Activated CD4-positive, alpha-beta T cell treated with anti-CD3 and anti-CD28 coated beads, Interleukin-2, Interleukin-6, amounts not matched to agents 100 ng/mL and 50 ng/mL, durations not matched to agents 16 hours and 8 hours (primary cell): ENCODE measurements at regions not wholly inside any gene's neighbourhood (a gene's known extent, or its start where the extent isn't known, plus 50 kb on each side); places are given as distances from the start of the nearest gene placed in this dataset.
"Not testable (repeated sequence)": the region's sequence is repeated elsewhere in the genome, so short reads cannot be mapped to it uniquely, and the experiment has no call there.

Source experiments
- DNase-seq: peaks from one replicate; pipeline ENCODE4 v3.0.0-alpha.2; 2020

- no peak for DNase-seq
These were observed 801.4 kb upstream of the EYS start for GRCh38 chr6:66508433-66508832.

- DNase-seq, result no peak
These were observed 792.8 kb upstream of the EYS start for GRCh38 chr6:66499851-66500250.

- peak; percentile 4 for DNase-seq
These were observed 789.6 kb upstream of the EYS start for GRCh38 chr6:66496659-66497058.

GRCh38 chr6:66494643-66495042 lies 787.6 kb upstream of the EYS start:
- not testable (repeated sequence) for DNase-seq

- DNase-seq, result no peak
These were observed 782.4 kb upstream of the EYS start for GRCh38 chr6:66489269-66489987.

GRCh38 chr6:66481216-66481615 lies 774.2 kb upstream of the EYS start:
- no peak for DNase-seq

- no peak for DNase-seq
These were observed 771.7 kb upstream of the EYS start for GRCh38 chr6:66478705-66479104.

- no peak for DNase-seq
These were observed 728.3 kb upstream of the EYS start for GRCh38 chr6:66435321-66435720.

GRCh38 chr6:66429210-66429609 lies 722.2 kb upstream of the EYS start:
- no peak for DNase-seq

GRCh38 chr6:66423047-66423446 lies 716.0 kb upstream of the EYS start:
- no peak for DNase-seq

- DNase-seq, result no peak
These were observed 714.5 kb upstream of the EYS start for GRCh38 chr6:66421570-66421969.

GRCh38 chr6:66418906-66419305 lies 711.9 kb upstream of the EYS start:
- DNase-seq, result no peak

- no peak for DNase-seq
These were observed 696.9 kb upstream of the EYS start for GRCh38 chr6:66403966-66404365.

GRCh38 chr6:66402873-66403272 lies 695.8 kb upstream of the EYS start:
- DNase-seq, result no peak

GRCh38 chr6:66396549-66396948 lies 689.5 kb upstream of the EYS start:
- DNase-seq, result no peak

GRCh38 chr6:66396145-66396544 lies 689.1 kb upstream of the EYS start:
- DNase-seq, result no peak

- DNase-seq, result no peak
These were observed 683.4 kb upstream of the EYS start for GRCh38 chr6:66390393-66390792.

- no peak for DNase-seq
These were observed 669.0 kb upstream of the EYS start for GRCh38 chr6:66376001-66376400.

GRCh38 chr6:66369407-66369806 lies 662.4 kb upstream of the EYS start:
- DNase-seq, result no peak

GRCh38 chr6:66362888-66363287 lies 655.9 kb upstream of the EYS start:
- no peak for DNase-seq

GRCh38 chr6:66361886-66362285 lies 654.9 kb upstream of the EYS start:
- DNase-seq, result no peak

GRCh38 chr6:66357781-66358180 lies 650.8 kb upstream of the EYS start:
- DNase-seq, result no peak

- no peak for DNase-seq
These were observed 648.4 kb upstream of the EYS start for GRCh38 chr6:66355471-66355870.

- DNase-seq, result no peak
These were observed 637.8 kb upstream of the EYS start for GRCh38 chr6:66344796-66345195.

GRCh38 chr6:66340736-66341135 lies 633.7 kb upstream of the EYS start:
- no peak for DNase-seq
